Lung (tissue), 11 donors: ENCODE measurements at regions not wholly inside any gene's neighbourhood (a gene's known extent, or its start where the extent isn't known, plus 50 kb on each side); places are given as distances from the start of the nearest gene placed in this dataset.

Source experiments
- ATAC-seq: fragments of 200-7000 bp; cut with Tn5 transposase; one replicate; pipeline ENCODE4 v1.9.1; 2020; ENCODE audit warnings: moderate number of reproducible peaks; ENCODE audit not compliant: insufficient read depth, low FRiP score
- DNase-seq, 3 donors: peaks; one replicate each; pipeline ENCODE4 v3.0.0-alpha.2; 2013 to 2017
- H3K27ac ChIP-seq, 2 donors: one replicate each; pipeline ENCODE4 v1.5.1; 2013; ENCODE audit warnings: mild to moderate bottlenecking in 2 of 2, moderate library complexity in 2 of 2, control low read depth in 1 of 2, inconsistent platforms in 1 of 2, low read depth in 1 of 2, low read length in 1 of 2
- H3K27me3 ChIP-seq, 3 donors: one replicate each; pipeline ENCODE4 v1.5.1; 2013; ENCODE audit warnings: low read length in 2 of 3; ENCODE audit not compliant: control insufficient read depth in 3 of 3, insufficient read depth in 3 of 3
- H3K36me3 ChIP-seq, 4 donors: one replicate each; pipeline ENCODE4 v1.5.1; 2013; ENCODE audit warnings: low read length in 4 of 4, mild to moderate bottlenecking in 1 of 4, moderate library complexity in 1 of 4; ENCODE audit not compliant: control insufficient read depth in 4 of 4, insufficient read depth in 4 of 4
- H3K4me1 ChIP-seq, 5 donors: one replicate each; pipeline ENCODE4 v1.5.1; 2013; ENCODE audit warnings: low read length in 5 of 5, mild to moderate bottlenecking in 2 of 5, moderate library complexity in 1 of 5; ENCODE audit not compliant: control insufficient read depth in 5 of 5, insufficient read depth in 5 of 5
- H3K4me3 ChIP-seq: one replicate; pipeline ENCODE4 v1.5.1; 2013; ENCODE audit warnings: mild to moderate bottlenecking, control low read depth, moderate library complexity
- H3K9ac ChIP-seq, 2 donors: one replicate each; pipeline ENCODE4 v1.5.1; 2013; ENCODE audit warnings: low read length in 2 of 2, control low read depth in 1 of 2; ENCODE audit not compliant: insufficient read depth in 1 of 2
- H3K9me3 ChIP-seq, 4 donors: one replicate each; pipeline ENCODE4 v1.5.1; 2013; ENCODE audit warnings: low read length in 3 of 4, mild to moderate bottlenecking in 1 of 4, moderate library complexity in 1 of 4; ENCODE audit not compliant: control insufficient read depth in 4 of 4, insufficient read depth in 3 of 4
- CTCF ChIP-seq: IDR thresholded peaks from 2 replicates; pipeline ENCODE4 v1.5.1; 2012; ENCODE audit warnings: mild to moderate bottlenecking; ENCODE audit errors: control extremely low read depth, extremely low read depth
- WGBS, 2 donors: extraction: QIAGEN DNeasy Blood & Tissue Kit; methylation state at CpG; one replicate each; pipeline ENCODE4 v1.1.7; 2013; 5-methylcytosine and 5-hydroxymethylcytosine counted together
- donor health status: control.
- donor health status: control.
- donor health status: Bipolar disorder and iron deficiency.
- donor health status: healthy.
- donor health status: DM: yes; HTN: yes; CAD: no.

- H3K27ac ChIP-seq = no peak overlapping the region
- 15 to 17% methylated on average over 2 of the region's 2 CpGs for WGBS, 2 donors
- H3K36me3 ChIP-seq = no peaks in the 10 kb centered on the region
- H3K9me3 ChIP-seq = peaks cover 0 to 4% (median 0%) of the 10 kb centered on the region in 4 donors
- DNase-seq = no peak
- H3K4me3 ChIP-seq = no peak overlapping the region
- no peak for ATAC-seq
- no peak overlapping the region for H3K9ac ChIP-seq
- H3K4me1 ChIP-seq = no peaks in the 10 kb centered on the region
- no peaks in the 10 kb centered on the region for H3K27me3 ChIP-seq
- no peak for TF ChIP-seq CTCF
Observed at GRCh38 chr5:155540000-155540595, 526.5 kb downstream of the KIF4B start.

- Histone ChIP-seq H3K9me3 (peaks cover 0 to 4% (median 0%) of the 10 kb centered on the region in 4 donors), H3K36me3 (no peaks in the 10 kb centered on the region), H3K9ac (no peak overlapping the region), H3K4me3 (no peak overlapping the region), H3K27ac (no peak overlapping the region), H3K4me1 (no peaks in the 10 kb centered on the region), H3K27me3 (no peaks in the 10 kb centered on the region)
- DNase-seq = no peak
- ATAC-seq = no peak
- TF ChIP-seq CTCF = no peak
Observed at GRCh38 chr5:155546075-155546474, 532.5 kb downstream of the KIF4B start.

- DNase-seq (no peak), ATAC-seq (no peak)
- Histone ChIP-seq H3K9ac (no peak overlapping the region), H3K36me3 (no peaks in the 10 kb centered on the region), H3K27me3 (no peaks in the 10 kb centered on the region), H3K27ac (no peak overlapping the region), H3K9me3 (no peaks in the 10 kb centered on the region), H3K4me1 (no peaks in the 10 kb centered on the region), H3K4me3 (no peak overlapping the region)
- TF ChIP-seq CTCF = no peak
- 65 to 79% methylated on average over 3 of the region's 3 CpGs for WGBS, 2 donors
Observed at GRCh38 chr5:155554500-155554899, 540.9 kb downstream of the KIF4B start.

GRCh38 chr5:155556222-155556621 is 542.7 kb downstream of the KIF4B start:
- H3K27ac ChIP-seq = no peak overlapping the region
- ATAC-seq = no peak
- no peaks in the 10 kb centered on the region for H3K9me3 ChIP-seq
- no peak for DNase-seq
- no peaks in the 10 kb centered on the region for H3K36me3 ChIP-seq
- no peaks in the 10 kb centered on the region for H3K4me1 ChIP-seq
- H3K27me3 ChIP-seq = no peaks in the 10 kb centered on the region
- TF ChIP-seq CTCF = no peak
- H3K9ac ChIP-seq = no peak overlapping the region
- 74 to 83% methylated on average over 1 of the region's 1 CpG for WGBS, 2 donors
- no peak overlapping the region for H3K4me3 ChIP-seq
